ENCODE measurements at regions not wholly inside any gene's neighbourhood (a gene's known extent, or its start where the extent isn't known, plus 50 kb on each side); places are given as distances from the start of the nearest gene placed in this dataset.

- Mint-ChIP-seq H3K27me3 (ENCODE audit: unreplicated experiment) (no peaks in the 10 kb centered on the region), H3K9me3 (ENCODE audit: unreplicated experiment) (no peaks in the 10 kb centered on the region), H3K4me1 (ENCODE audit: unreplicated experiment) (peaks cover 27% of the 10 kb centered on the region), H3K27ac (ENCODE audit: unreplicated experiment) (no peak overlapping the region), H3K4me3 (ENCODE audit: unreplicated experiment) (no peak overlapping the region), H3K36me3 (ENCODE audit: unreplicated experiment) (no peaks in the 10 kb centered on the region)
- TF ChIP-seq CTCF (IDR thresholded peaks at IDR 0.05), result no peak
- DNase-seq (ENCODE audit: extremely low spot score, unreplicated experiment), result no peak
Measured at GRCh38 chr5:67246546-67247268, 50.1 kb upstream of the CD180 start.

Measured in osteocyte (in vitro differentiated cells).